Loucy (cell line): ENCODE measurements at regions not wholly inside any gene's neighbourhood (a gene's known extent, or its start where the extent isn't known, plus 50 kb on each side); places are given as distances from the start of the nearest gene placed in this dataset.

Source experiments
- H2AFZ ChIP-seq: fragments of 200-600 bp; sonication (generic); 2 replicates; pipeline ENCODE4 v1.6.0; 2016; ENCODE audit warnings: antibody characterized with exemption, mild to moderate bottlenecking, low read length, moderate library complexity
- H3F3A ChIP-seq: fragments of 200-600 bp; 2 replicates; pipeline ENCODE4 v1.6.0; 2016; ENCODE audit warnings: antibody characterized with exemption, low read depth, mild to moderate bottlenecking
- H3K27me3 ChIP-seq: fragments of 200-600 bp; sonication (generic); 2 replicates; pipeline ENCODE4 v1.6.1; 2014; ENCODE audit warnings: low read length, mild to moderate bottlenecking; ENCODE audit not compliant: insufficient read depth, poor library complexity, severe bottlenecking
- H3K36me3 ChIP-seq: fragments of 200-600 bp; sonication (generic); 2 replicates; pipeline ENCODE4 v1.6.1; 2016; ENCODE audit warnings: low read length; ENCODE audit not compliant: insufficient read depth
- H3K4me1 ChIP-seq: fragments of 200-600 bp; sonication (generic); 2 replicates; pipeline ENCODE4 v1.5.1; 2014; ENCODE audit warnings: low read length, mild to moderate bottlenecking; ENCODE audit not compliant: insufficient read depth, poor library complexity, severe bottlenecking
- H3K4me2 ChIP-seq: fragments of 200-600 bp; sonication (generic); 2 replicates; pipeline ENCODE4 v1.6.0; 2014; ENCODE audit warnings: antibody characterized with exemption, low read length, low read depth, mild to moderate bottlenecking; ENCODE audit not compliant: poor library complexity, severe bottlenecking
- H3K4me3 ChIP-seq: fragments of 200-600 bp; sonication (generic); 2 replicates; pipeline ENCODE4 v1.5.1; 2014; ENCODE audit warnings: low read length, mild to moderate bottlenecking, mixed read lengths; ENCODE audit not compliant: poor library complexity, severe bottlenecking
- H3K79me2 ChIP-seq: fragments of 200-600 bp; sonication (generic); 2 replicates; pipeline ENCODE4 v1.6.1; 2014; ENCODE audit warnings: low read length; ENCODE audit not compliant: insufficient read depth
- H3K9ac ChIP-seq: fragments of 200-600 bp; sonication (generic); 2 replicates; pipeline ENCODE4 v1.6.0; 2014; ENCODE audit warnings: mild to moderate bottlenecking, low read depth, low read length, moderate library complexity; ENCODE audit not compliant: poor library complexity, severe bottlenecking
- H3K9me2 ChIP-seq: fragments of 200-600 bp; sonication (generic); replicated peaks from 2 replicates; pipeline ENCODE4 v1.6.1; 2016; ENCODE audit warnings: low read depth, low read length, mixed read lengths
- H3K9me3 ChIP-seq: fragments of 200-600 bp; sonication (generic); 2 replicates; pipeline ENCODE4 v1.6.1; 2014; ENCODE audit warnings: mild to moderate bottlenecking, antibody characterized with exemption, low read length, low read depth; ENCODE audit not compliant: insufficient read depth
- H4K20me1 ChIP-seq: fragments of 200-600 bp; sonication (generic); 2 replicates; pipeline ENCODE4 v1.6.0; 2014; ENCODE audit warnings: antibody characterized with exemption, low read length, mild to moderate bottlenecking; ENCODE audit not compliant: insufficient read depth, poor library complexity, severe bottlenecking
- EZH2phosphoT487 ChIP-seq: fragments of 200-600 bp; IDR thresholded peaks from 2 replicates; pipeline ENCODE4 v1.6.1; 2018; ENCODE audit warnings: antibody characterized with exemption, mild to moderate bottlenecking, moderate library complexity, borderline replicate concordance
- TF ChIP-seq, protein P1 (sequence below): fragments of 200-600 bp; sonication (generic); conservative IDR thresholded peaks from 2 replicates; pipeline ENCODE4 v1.5.1; 2014; ENCODE audit warnings: mild to moderate bottlenecking, antibody characterized with exemption, low read length

DNA sequence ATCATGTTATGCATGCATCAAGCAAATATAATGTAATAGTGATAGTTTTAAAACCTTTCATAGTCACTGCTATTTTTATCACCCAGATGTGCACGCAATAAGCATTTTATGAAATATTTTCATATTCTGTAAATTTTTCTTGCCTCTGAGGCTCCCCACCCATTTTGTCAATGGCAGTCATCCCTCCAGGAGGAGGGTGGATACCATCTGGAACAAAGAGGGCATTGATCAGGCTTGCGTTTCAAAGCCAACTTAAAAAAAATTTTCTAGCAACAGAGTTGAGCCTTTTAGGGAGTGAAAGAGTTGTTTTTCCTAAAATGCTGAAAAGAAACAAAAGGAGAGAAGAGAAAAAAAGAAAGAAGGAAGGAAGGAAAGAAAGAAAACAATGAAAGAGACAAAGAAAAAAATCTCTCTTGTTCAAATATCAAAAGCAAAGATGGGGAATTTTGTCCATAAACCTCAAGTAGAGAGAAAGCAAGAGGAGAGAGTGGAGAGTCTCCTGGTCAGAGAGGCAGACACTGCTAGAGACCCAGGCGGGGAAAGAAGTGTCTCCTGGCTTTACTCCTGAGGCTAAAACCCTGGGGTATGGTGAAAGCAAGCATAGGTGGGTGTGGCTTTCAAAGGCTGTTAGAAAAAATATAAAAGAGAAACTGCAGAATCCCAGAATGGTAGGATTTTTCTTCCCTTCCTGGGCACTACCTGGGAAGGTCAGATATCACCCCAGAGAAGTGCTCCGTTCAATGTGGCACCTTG lies 63.6 kb upstream of the KLF12 start:
- Histone ChIP-seq H3K4me3 (no peak overlapping the region), H3K9ac (no peak overlapping the region), H2AFZ (no peak overlapping the region), H3F3A (no peaks in the 10 kb centered on the region), H3K9me2 (no peaks in the 10 kb centered on the region), H4K20me1 (no peaks in the 10 kb centered on the region), H3K27me3 (peaks cover 26% of the 10 kb centered on the region), H3K9me3 (no peaks in the 10 kb centered on the region), H3K79me2 (no peaks in the 10 kb centered on the region), H3K4me1 (no peaks in the 10 kb centered on the region), H3K4me2 (no peak overlapping the region), H3K36me3 (no peaks in the 10 kb centered on the region)
- TF ChIP-seq, protein P1, sequence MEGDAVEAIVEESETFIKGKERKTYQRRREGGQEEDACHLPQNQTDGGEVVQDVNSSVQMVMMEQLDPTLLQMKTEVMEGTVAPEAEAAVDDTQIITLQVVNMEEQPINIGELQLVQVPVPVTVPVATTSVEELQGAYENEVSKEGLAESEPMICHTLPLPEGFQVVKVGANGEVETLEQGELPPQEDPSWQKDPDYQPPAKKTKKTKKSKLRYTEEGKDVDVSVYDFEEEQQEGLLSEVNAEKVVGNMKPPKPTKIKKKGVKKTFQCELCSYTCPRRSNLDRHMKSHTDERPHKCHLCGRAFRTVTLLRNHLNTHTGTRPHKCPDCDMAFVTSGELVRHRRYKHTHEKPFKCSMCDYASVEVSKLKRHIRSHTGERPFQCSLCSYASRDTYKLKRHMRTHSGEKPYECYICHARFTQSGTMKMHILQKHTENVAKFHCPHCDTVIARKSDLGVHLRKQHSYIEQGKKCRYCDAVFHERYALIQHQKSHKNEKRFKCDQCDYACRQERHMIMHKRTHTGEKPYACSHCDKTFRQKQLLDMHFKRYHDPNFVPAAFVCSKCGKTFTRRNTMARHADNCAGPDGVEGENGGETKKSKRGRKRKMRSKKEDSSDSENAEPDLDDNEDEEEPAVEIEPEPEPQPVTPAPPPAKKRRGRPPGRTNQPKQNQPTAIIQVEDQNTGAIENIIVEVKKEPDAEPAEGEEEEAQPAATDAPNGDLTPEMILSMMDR, result no peak
- no peak for TF ChIP-seq EZH2phosphoT487

GRCh38 chr13:74194846-74195245 lies 60.6 kb upstream of the KLF12 start:
- Histone ChIP-seq H3K4me2 (no peak overlapping the region), H3K9me2 (no peaks in the 10 kb centered on the region), H3F3A (no peaks in the 10 kb centered on the region), H3K4me1 (peaks cover 10% of the 10 kb centered on the region), H3K36me3 (no peaks in the 10 kb centered on the region), H3K4me3 (no peak overlapping the region), H3K27me3 (peaks cover 26% of the 10 kb centered on the region), H3K79me2 (no peaks in the 10 kb centered on the region), H2AFZ (no peak overlapping the region), H3K9me3 (no peaks in the 10 kb centered on the region), H3K9ac (no peak overlapping the region), H4K20me1 (no peaks in the 10 kb centered on the region)
- TF ChIP-seq EZH2phosphoT487, result no peak
- TF ChIP-seq, protein P1, result no peak

- TF ChIP-seq, protein P1, result no peak
- TF ChIP-seq EZH2phosphoT487, result no peak
- H3K4me1 ChIP-seq, result peaks cover 10% of the 10 kb centered on the region
- H4K20me1 ChIP-seq, result no peaks in the 10 kb centered on the region
- H3K4me3 ChIP-seq, result no peak overlapping the region
- H3K9me2 ChIP-seq, result no peaks in the 10 kb centered on the region
- H3K79me2 ChIP-seq, result no peaks in the 10 kb centered on the region
- peaks cover 17% of the 10 kb centered on the region for H3K27me3 ChIP-seq
- no peaks in the 10 kb centered on the region for H3K36me3 ChIP-seq
- no peak overlapping the region for H3K4me2 ChIP-seq
- no peaks in the 10 kb centered on the region for H3K9me3 ChIP-seq
- no peaks in the 10 kb centered on the region for H3F3A ChIP-seq
- H3K9ac ChIP-seq, result no peak overlapping the region
- H2AFZ ChIP-seq, result no peak overlapping the region
Observed at GRCh38 chr13:74193391-74193790, 59.2 kb upstream of the KLF12 start.
